Calu3 (cell line): ENCODE measurements at regions not wholly inside any gene's neighbourhood (a gene's known extent, or its start where the extent isn't known, plus 50 kb on each side); places are given as distances from the start of the nearest gene placed in this dataset.

ENCODE experiments used
- BruUV-seq: library from RNA; stranded (reverse); fragments of 400-500 nt; replicated peaks from 2 replicates; lab custom pipeline; 2021; lab: Mats Ljungman, UMichigan
- CTCF ChIA-PET: fragments of 300-600 bp; sonication (Branson Sonifier 250); formaldehyde crosslinking; loops from one replicate; lab custom pipeline; 2022; ENCODE audit warnings: antibody characterized with exemption; lab: Charles Lee
- DNase-seq: peaks from one replicate; pipeline ENCODE4 v3.0.0; 2022
- H3K27ac Mint-ChIP-seq: one replicate; pipeline ENCODE4 v1.8.0; 2022; ENCODE audit warnings: mixed read lengths; ENCODE audit not compliant: unreplicated experiment
- H3K27me3 Mint-ChIP-seq: one replicate; pipeline ENCODE4 v1.8.0; 2022; ENCODE audit warnings: mixed read lengths; ENCODE audit not compliant: unreplicated experiment
- H3K36me3 Mint-ChIP-seq: one replicate; pipeline ENCODE4 v1.8.0; 2022; ENCODE audit warnings: mild to moderate bottlenecking, moderate library complexity, mixed read lengths; ENCODE audit not compliant: insufficient read depth, unreplicated experiment
- H3K4me1 Mint-ChIP-seq: one replicate; pipeline ENCODE4 v1.8.0; 2022; ENCODE audit warnings: mild to moderate bottlenecking, low read depth, mixed read lengths; ENCODE audit not compliant: unreplicated experiment
- H3K4me3 Mint-ChIP-seq: one replicate; pipeline ENCODE4 v1.8.0; 2022; ENCODE audit warnings: mild to moderate bottlenecking, low read depth, moderate library complexity, mixed read lengths; ENCODE audit not compliant: unreplicated experiment
- H3K9me3 Mint-ChIP-seq: one replicate; pipeline ENCODE4 v1.8.0; 2022; ENCODE audit warnings: low read depth, mixed read lengths; ENCODE audit not compliant: unreplicated experiment
- CTCF ChIP-seq: fragments of 200-600 bp; IDR thresholded peaks from one replicate; pipeline ENCODE4 v1.8.0; 2022; ENCODE audit warnings: antibody characterized with exemption; ENCODE audit not compliant: unreplicated experiment
- intact Hi-C: fragments of 100-400 bp; cut with micrococcal nuclease; formaldehyde crosslinking; loops from one replicate; pipeline ENCODE4 v1.10.0; 2022; ENCODE audit not compliant: unreplicated experiment

DNA sequence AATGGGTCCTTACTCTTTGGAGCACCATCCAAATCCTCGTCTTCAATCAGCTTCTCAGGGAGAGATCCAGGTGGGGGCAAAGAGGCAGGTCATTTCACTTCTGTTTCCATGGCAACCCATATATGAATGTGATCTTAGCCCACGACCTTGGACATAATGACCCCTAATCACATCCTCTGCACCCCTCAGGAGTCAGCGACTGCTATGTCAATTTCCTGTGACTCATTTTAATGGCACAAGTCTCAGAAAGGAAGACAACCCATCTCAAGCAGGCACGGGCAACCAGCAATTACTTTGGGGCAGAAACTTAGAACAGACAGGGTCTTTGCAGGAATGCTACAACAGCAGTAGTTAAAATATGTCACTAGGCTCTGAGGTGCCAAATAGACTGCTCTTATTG lies 591.2 kb downstream of the TLR4 start:
- Mint-ChIP-seq H3K27me3 (no peaks in the 10 kb centered on the region), H3K4me1 (no peaks in the 10 kb centered on the region), H3K36me3 (no peaks in the 10 kb centered on the region), H3K9me3 (peaks cover 2% of the 10 kb centered on the region), H3K27ac (no peak overlapping the region), H3K4me3 (no peak overlapping the region)
- intact Hi-C loops: no loop called here
- DNase-seq: no peak
- BruUV-seq: no TSS peak
- CTCF ChIA-PET: no interaction called here
- TF ChIP-seq CTCF: no peak

GRCh38 chr9:118302721-118303120 lies 598.5 kb downstream of the TLR4 start:
- peaks cover 3% of the 10 kb centered on the region for H3K9me3 Mint-ChIP-seq
- DNase-seq: no peak
- no peak for TF ChIP-seq CTCF
- no peak overlapping the region for H3K27ac Mint-ChIP-seq
- BruUV-seq: no TSS peak
- H3K36me3 Mint-ChIP-seq: no peaks in the 10 kb centered on the region
- H3K27me3 Mint-ChIP-seq: no peaks in the 10 kb centered on the region
- H3K4me1 Mint-ChIP-seq: no peaks in the 10 kb centered on the region
- CTCF ChIA-PET: no interaction called here
- H3K4me3 Mint-ChIP-seq: no peak overlapping the region
- intact Hi-C loops: no loop called here

- H3K4me1 Mint-ChIP-seq: no peaks in the 10 kb centered on the region
- no peaks in the 10 kb centered on the region for H3K36me3 Mint-ChIP-seq
- H3K4me3 Mint-ChIP-seq: no peak overlapping the region
- intact Hi-C loops: no loop called here
- no peak for DNase-seq
- no peaks in the 10 kb centered on the region for H3K27me3 Mint-ChIP-seq
- CTCF ChIA-PET: no interaction called here
- no peak for TF ChIP-seq CTCF
- BruUV-seq: no TSS peak
- peaks cover 3% of the 10 kb centered on the region for H3K9me3 Mint-ChIP-seq
- no peak overlapping the region for H3K27ac Mint-ChIP-seq
Observed at GRCh38 chr9:118303216-118303615, 599.0 kb downstream of the TLR4 start.

GRCh38 chr9:118305331-118305730 lies 601.1 kb downstream of the TLR4 start:
- no peak for DNase-seq
- TF ChIP-seq CTCF: no peak
- H3K27ac Mint-ChIP-seq: no peak overlapping the region
- CTCF ChIA-PET: no interaction called here
- H3K9me3 Mint-ChIP-seq: peaks cover 3% of the 10 kb centered on the region
- BruUV-seq: no TSS peak
- no peaks in the 10 kb centered on the region for H3K36me3 Mint-ChIP-seq
- H3K27me3 Mint-ChIP-seq: no peaks in the 10 kb centered on the region
- no peak overlapping the region for H3K4me3 Mint-ChIP-seq
- intact Hi-C loops: no loop called here
- H3K4me1 Mint-ChIP-seq: no peaks in the 10 kb centered on the region
